ENCODE measurements at regions not wholly inside any gene's neighbourhood (a gene's known extent, or its start where the extent isn't known, plus 50 kb on each side); places are given as distances from the start of the nearest gene placed in this dataset.
"Not testable (repeated sequence)": the region's sequence is repeated elsewhere in the genome, so short reads cannot be mapped to it uniquely, and the experiment has no call there.

DNA sequence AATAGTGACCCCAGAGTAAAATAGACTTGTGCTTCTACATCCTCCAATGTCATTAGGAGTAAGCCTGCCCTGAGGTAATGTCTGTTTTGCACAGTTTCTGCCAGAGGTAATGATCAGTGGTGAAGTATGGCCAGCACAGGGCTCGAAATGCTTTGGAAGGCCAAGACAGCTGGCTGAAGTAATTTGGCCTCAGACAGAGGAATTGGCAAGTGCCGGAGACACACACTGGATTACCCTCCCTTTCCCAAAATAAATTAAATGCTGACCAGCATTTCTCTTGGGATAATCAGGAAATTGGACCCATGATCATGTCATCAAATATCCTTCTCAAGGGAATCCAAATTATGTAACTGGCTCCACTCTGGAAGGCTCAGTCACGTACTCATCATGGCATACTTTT lies 379.0 kb upstream of the CHST9 start:
- DNase-seq: no peak

- DNase-seq: no peak
Measured at GRCh38 chr18:27558388-27559155, 373.5 kb upstream of the CHST9 start.

DNA sequence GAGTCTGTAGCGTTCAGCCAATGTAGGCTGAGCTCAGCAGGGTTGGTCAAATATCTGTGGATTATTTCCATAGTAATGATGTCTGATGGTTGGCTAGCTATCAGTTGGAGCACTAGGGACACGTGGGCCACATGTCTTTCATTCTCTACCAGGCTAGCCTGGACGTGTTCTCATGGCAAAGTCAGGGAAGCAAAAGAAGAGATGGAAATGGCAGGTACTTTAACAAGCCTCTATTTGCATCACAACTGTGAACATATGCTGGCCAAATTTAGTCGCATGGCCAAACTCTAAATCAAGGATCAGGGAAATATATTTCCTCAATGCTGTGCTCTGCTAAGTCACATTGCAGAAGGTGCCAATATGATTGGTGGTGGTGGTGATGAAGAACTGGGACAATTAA lies 371.6 kb upstream of the CHST9 start:
- DNase-seq: peak; percentile 82

DNA sequence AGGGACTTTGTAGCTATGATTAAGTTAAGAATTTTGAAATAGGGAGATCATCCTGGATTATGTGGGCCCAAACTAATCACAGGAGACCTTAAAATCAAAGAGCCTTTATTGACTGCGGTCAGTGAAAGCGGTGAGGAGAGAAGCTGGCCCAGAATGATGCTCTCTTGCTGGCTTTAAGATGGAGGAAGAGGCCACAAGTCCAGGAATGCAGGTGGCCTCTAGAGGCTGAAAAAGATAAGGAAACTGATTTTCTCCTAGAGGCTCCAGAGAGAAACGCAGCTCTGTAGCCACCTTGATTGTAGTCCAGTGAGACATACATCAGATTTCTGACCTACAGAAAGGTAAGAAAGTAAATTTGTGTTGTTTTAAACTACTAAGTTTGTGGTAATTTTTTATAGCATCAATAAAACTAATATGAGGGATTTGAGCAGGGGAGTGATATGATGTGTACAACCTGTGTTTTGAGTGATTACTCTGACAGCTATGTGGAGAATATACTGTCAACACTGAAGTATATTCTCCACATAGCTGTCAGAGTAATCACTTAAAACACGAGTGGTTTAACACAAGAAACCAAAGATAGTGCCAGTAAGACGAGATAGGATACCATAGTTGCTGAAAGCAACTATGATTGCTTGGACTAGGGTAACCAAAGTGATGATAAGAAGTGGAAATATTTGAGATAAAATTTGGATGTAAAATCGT lies 364.4 kb upstream of the CHST9 start:
- DNase-seq: no peak

DNA sequence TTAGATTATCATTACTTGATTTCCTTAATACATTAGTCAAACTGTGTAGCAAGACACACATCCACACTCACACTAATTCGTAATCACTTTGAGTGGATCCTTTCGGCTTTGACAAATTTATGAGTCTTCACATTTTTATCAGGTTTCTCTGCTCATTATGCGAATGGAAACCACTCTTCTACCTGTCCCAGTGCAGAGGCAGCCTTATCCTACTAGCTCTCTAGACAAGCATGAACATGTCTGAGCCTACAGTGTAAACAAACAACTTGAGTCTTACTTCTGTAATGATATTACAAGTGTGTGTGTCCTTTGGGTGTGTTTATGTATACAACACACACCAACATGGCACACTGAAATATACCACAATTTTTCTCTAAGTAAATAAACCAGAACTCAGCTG lies 361.9 kb upstream of the CHST9 start:
- DNase-seq: peak; percentile 53

DNA sequence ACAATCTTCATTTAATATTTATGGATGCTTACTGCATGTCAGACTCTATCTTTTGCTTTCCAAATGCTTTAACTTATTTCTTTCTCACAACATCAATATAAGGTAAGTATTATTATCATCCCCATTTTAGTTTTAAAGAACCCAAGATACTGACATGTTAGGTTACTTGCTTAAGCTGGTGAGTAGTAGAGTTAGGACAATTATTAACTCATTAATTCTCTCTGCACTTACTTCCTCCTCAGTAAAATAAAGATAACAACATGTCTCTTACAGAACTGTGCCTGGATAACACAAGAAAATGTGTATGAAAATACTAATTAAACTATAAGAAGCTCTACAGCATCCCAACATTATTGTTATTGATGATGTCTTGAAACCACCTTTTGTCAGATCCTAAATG lies 359.1 kb upstream of the CHST9 start:
- DNase-seq: no peak

- DNase-seq: no peak
Measured at GRCh38 chr18:27541293-27541692, 356.2 kb upstream of the CHST9 start.

- DNase-seq: no peak
Measured at GRCh38 chr18:27540111-27540510, 355.0 kb upstream of the CHST9 start.

DNA sequence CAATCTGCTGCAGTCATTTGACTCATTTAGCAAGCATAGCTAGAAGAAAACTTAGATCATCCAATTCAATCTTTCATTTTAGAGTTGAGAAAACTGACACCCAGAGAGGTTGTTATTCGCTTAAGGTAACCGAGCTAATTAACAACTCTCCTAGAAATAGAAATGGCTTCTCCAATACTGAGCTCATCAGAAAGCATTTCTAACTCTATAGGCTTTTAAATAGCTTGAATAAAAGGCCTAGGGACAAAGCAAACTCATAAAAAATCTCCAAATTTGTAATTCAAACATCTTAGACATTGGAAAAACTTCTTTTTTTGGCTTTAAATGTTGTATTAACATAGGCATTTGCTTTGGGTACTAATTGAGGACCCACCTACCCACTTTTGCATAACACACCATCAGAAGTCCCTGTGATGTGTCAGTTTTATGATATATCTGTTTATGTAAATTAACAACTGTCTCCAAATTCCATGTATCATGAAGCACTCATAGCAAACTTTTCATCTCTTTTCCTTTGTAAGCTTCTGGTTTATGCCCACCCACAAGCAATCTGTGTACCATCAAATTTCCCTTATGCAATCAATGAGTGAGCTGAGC lies 343.9 kb upstream of the CHST9 start:
- DNase-seq: no peak

DNA sequence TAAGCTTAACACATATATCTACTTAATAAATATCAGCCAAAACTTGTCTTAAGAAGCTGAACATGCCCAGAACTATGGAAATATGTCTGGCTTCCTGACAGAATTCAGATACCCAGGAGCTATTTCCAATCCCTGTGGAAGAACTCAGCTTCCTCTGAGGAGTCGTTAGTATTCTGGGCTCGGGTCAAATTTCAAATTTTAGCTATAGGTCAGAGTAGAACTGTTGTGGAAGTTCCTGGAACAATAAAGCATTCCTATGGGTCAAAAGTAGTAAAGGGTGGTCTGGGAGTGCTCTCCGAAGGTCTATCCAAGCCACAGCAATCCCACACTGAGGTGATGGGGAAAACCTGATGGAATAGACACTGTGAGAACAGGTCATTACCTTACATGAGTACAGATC lies 342.7 kb upstream of the CHST9 start:
- no peak for DNase-seq

- DNase-seq: no peak
Measured at GRCh38 chr18:27520401-27520800, 335.3 kb upstream of the CHST9 start.

GRCh38 chr18:27510036-27510633 lies 325.0 kb upstream of the CHST9 start:
- DNase-seq: not testable (repeated sequence)

- DNase-seq: no peak
Measured at GRCh38 chr18:27501671-27502070, 316.6 kb upstream of the CHST9 start.

DNA sequence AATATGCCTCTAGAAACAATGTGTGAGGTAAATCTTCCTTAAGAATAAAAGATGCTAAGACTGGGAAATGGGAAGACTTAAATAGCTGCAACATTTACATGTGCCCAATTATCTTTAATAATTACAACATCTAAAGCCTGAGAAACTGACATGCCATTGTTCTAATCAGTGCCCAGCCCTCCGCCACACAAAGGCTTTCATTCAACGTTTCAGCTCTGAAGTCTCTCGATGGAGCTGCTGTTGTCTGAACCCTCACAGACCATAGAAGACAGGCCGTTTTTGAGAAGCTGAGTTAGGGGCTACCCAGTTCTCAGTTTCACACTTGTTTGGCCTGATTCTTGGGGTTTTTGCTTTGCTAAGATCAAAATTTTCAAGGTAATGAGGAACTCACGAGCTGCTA lies 315.4 kb upstream of the CHST9 start:
- no peak for DNase-seq

DNA sequence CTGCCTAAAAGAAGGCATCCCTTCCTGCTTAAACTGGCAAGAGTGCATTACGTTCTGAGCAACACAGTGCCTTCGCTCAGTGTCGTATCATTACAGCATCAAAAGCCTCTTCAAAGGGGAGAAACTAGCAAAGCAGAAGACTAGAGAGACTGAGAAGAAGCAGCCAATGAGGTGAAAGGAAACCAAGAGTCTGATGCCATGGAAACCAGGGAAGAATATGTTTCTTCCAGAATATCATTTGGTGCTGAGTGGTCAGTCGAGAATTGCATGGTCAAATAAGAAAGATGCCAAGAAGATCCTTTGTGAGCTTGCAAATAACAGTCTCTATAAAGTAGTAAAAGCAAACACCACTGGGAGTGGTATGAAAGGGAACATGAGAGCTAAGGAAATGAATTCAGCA lies 312.1 kb upstream of the CHST9 start:
- no peak for DNase-seq

DNA sequence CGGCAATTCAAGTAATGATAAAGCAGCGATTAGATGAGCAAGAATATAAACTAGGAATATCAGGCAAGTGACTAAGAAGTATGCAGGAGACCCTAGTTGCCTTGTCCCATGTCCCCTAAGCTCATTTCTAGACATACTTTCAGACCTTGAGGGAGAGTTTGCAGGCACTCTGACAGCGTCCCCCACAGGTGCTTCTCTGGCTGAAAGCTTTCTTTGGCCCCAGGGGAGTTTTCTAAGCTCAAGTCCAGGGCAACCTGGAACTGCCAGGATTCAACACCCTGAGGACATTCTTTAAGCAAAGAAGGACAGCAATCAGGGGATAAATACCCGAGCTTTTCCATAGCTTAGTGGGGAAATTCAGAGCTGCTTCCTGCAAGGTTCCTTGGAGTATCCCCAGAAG lies 308.1 kb upstream of the CHST9 start:
- DNase-seq: no peak

DNA sequence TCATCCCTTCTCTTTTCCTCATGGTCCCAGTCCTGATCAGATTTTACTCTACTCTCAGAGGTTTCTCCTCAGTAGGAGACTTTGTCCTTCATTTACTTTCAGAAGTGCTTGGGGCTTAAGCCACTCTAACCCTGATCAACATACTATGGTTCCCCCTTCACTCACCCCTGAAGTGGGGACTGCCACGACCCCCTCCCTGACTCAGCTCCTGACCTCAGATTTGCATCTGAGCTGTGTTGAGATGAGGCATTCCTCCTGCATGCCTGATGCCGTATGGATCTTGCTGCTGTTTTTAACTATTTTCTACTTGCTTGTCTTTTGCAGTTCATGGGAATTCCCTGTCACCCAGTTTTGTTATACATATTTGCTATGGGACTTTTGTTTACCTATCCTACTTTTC lies 306.7 kb upstream of the CHST9 start:
- no peak for DNase-seq

- DNase-seq: no peak
Measured at GRCh38 chr18:27483276-27483675, 298.2 kb upstream of the CHST9 start.

DNA sequence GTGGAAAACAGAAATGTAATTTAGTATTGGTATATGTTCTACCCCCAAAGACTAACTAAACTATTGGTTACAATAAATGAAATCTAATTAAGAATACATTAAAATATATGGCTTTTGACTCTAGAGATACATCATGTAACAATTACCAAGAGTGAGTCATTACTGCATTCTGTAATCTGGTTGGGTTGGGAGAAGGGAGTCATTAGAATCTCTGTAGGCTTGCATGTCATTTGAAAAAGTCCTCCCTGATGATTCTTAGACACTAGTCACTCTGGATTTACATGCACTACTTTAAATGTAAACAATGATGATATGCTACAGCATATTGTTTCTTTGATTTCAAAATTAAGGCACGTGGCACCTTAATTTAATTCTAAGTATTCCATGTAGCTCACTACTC lies 293.4 kb upstream of the CHST9 start:
- DNase-seq: no peak

- DNase-seq: no peak
Measured at GRCh38 chr18:27473318-27473717, 288.2 kb upstream of the CHST9 start.

DNA sequence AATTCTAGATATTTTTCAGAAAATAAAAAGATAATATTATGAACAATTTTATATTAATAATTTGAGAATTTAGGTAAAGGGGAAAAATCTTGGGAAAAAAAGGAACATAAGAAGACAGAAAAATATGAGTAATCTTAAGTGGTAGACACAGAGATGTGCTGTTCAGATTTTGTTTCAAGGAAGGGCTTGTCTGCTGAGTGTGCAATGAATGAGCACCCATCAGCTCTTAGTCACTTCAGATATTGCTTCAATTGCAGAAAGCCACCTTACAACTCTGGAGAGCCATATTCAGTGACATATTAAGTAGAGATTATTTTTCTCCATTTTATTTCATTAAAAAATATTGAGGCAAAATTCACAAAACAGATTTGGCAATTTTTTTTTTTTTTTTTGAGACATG lies 282.0 kb upstream of the CHST9 start:
- no peak for DNase-seq

- DNase-seq: no peak
Measured at GRCh38 chr18:27461957-27462356, 276.8 kb upstream of the CHST9 start.

- no peak for DNase-seq
Measured at GRCh38 chr18:27449104-27449503, 264.0 kb upstream of the CHST9 start.

- no peak for DNase-seq
Measured at GRCh38 chr18:27447930-27448329, 262.8 kb upstream of the CHST9 start.
